HUES6 (cell line): ENCODE measurements at regions not wholly inside any gene's neighbourhood (a gene's known extent, or its start where the extent isn't known, plus 50 kb on each side); places are given as distances from the start of the nearest gene placed in this dataset.

ENCODE experiments used
- H3K27ac ChIP-seq: 2 replicates; pipeline ENCODE4 v1.7.0; 2013; ENCODE audit warnings: low read depth, mild to moderate bottlenecking, low read length, inconsistent platforms
- H3K27me3 ChIP-seq: 2 replicates; pipeline ENCODE4 v1.6.1; 2013; ENCODE audit warnings: low read length; ENCODE audit not compliant: control insufficient read depth, insufficient read depth
- H3K36me3 ChIP-seq: 2 replicates; pipeline ENCODE4 v1.6.1; 2013; ENCODE audit warnings: low read length; ENCODE audit not compliant: control insufficient read depth, insufficient read depth
- H3K4me1 ChIP-seq: 2 replicates; pipeline ENCODE4 v1.6.1; 2013; ENCODE audit warnings: low read length; ENCODE audit not compliant: control insufficient read depth, insufficient read depth
- H3K4me3 ChIP-seq: 2 replicates; pipeline ENCODE4 v1.5.1; 2013; ENCODE audit warnings: low read depth, low read length
- H3K9ac ChIP-seq: one replicate; pipeline ENCODE4 v1.6.1; 2013; ENCODE audit warnings: mild to moderate bottlenecking, low read length
- H3K9me3 ChIP-seq: 2 replicates; pipeline ENCODE4 v1.6.1; 2013; ENCODE audit warnings: low read depth, low read length; ENCODE audit not compliant: control insufficient read depth, insufficient read depth

DNA sequence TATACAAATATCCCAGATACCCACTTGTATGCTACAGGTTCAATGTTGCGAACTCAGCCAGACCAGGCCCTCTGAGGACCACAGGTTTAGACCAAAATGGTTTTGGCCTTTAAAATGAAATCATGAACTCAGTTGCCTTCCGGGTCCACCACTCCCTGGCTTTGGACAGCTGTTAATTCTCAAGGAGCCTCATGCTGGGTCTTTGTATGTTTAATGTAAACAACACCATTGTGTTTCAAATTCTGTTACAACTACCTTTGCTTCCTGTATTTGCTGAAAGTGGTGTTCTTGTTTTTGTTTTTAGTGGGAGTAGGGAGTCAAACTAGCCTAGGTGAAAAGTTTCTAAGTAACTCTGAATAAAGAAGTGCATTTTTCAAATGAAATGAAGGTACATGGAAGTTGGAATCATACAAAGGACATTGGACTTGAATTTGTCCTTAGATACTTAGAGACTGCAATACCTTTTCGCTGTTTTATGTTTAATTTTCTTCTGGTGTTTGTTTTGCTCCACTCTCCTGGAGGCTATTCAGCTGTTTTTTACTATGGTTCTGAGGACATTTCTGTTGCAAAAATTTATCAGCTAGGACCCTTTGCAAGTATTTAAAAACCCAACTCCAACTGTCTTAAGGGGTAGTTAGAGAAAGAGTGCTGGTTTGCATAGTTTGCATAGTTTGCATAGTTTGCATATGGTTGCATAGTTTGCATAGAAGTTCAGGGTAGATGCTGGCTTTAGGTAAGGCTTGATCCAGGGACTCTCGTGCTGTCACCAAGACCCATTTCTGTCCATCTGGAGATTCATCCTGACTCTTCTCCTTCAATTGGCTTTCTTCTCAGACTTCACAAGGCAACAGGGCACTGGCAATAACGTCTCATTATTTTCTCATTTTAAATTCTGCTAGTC lies 70.1 kb downstream of the MID1IP1 start:
- Histone ChIP-seq H3K9me3 (no peaks in the 10 kb centered on the region), H3K27ac (peak overlapping the region; percentile 87), H3K9ac (peak overlapping the region; percentile 80), H3K27me3 (no peaks in the 10 kb centered on the region), H3K36me3 (no peaks in the 10 kb centered on the region), H3K4me1 (peaks cover 49% of the 10 kb centered on the region), H3K4me3 (peak overlapping the region; percentile 37)

DNA sequence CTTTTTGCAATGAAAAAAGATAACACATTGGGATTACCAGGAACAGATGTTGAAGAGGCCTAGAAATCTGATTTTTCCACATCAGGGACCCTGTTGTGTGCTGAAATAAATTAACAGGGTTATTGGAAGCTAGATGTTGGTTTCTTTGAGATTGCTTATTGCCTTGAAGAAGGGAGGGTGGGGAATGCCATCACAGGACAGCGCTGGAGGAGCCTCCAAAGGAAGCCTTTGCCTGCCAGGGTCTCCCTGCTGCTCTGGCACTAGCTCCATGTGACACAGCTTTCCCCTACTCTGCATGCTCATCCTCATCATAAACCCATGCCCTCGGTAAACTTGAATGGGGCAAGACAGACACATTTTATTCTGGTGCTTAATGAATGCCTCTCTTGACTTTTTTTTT lies 76.1 kb downstream of the MID1IP1 start:
- Histone ChIP-seq H3K36me3 (no peaks in the 10 kb centered on the region), H3K9me3 (0 out of 2 replicates have a peak, but pooled peaks cover 4% of the 10 kb centered on the region), H3K9ac (no peak overlapping the region), H3K4me3 (no peak overlapping the region), H3K27ac (no peak overlapping the region), H3K4me1 (peaks cover 6% of the 10 kb centered on the region), H3K27me3 (no peaks in the 10 kb centered on the region)

DNA sequence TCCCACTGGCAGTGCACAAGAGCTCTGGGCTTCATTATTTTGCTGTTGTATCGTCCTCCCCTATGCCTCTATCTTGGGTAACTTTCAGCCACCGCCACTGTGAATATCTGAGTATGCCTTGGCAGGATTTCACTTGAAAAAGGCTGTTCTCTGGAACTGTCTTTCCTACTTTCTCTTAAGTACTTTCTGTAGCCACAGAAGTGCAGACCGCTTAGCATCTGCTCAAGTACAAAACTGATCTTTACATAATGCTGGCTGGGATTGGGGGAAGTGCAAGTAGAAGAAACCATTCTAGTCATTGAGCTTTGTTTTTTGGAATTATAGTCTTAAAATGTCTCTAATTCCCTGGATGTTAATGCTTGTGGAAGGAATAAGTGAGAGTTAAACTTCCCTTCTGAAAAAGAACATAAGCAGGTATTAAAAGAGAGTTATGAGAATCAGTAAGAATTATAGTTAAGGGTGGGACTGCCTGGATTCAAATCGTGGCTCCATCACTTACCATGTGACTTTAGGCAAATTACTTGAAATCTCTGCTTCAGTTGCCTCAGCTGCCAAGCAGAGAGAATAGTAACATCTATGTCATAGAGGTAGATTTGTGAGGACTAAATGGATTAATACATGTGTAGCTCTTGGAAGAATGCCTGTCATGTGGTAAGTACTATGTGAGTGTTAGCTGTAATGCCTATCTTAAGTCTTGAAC lies 77.5 kb downstream of the MID1IP1 start:
- Histone ChIP-seq H3K9me3 (0 out of 2 replicates have a peak, but pooled peaks cover 4% of the 10 kb centered on the region), H3K9ac (no peak overlapping the region), H3K27ac (no peak overlapping the region), H3K4me1 (no peaks in the 10 kb centered on the region; the same call in 1 of the 2 replicates), H3K4me3 (no peak overlapping the region), H3K27me3 (no peaks in the 10 kb centered on the region), H3K36me3 (no peaks in the 10 kb centered on the region)

DNA sequence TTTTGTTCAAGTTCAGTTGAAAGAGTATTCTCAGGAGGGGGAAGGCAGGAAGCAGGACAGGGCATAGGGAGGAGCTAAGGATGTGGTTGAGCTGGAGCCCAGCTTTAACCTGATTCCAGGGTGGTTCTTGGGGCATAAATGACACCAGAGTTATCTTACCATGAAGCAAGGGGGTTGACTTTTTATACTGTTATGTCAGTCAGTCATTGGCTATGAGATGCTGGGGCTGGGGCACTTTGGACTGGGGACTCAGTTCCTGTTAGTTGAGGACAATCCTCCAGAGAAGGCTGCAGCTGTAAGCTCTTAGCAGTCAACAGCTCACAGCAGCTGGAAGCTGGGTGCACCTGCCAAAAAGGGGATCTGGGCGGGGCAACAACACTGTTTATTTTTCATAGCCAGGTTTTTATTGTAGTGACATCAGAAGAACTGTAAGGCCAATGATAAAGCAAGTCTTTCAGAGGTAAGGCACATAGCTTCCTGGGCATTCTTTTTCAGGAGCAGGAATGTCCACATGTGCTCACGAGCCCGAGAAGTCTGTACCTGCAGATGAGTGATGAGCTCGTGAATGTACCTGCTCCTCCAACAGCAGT lies 78.5 kb downstream of the MID1IP1 start:
- Histone ChIP-seq H3K27ac (no peak overlapping the region), H3K9ac (no peak overlapping the region), H3K36me3 (no peaks in the 10 kb centered on the region), H3K9me3 (0 out of 2 replicates have a peak, but pooled peaks cover 4% of the 10 kb centered on the region), H3K4me3 (no peak overlapping the region), H3K4me1 (no peaks in the 10 kb centered on the region), H3K27me3 (no peaks in the 10 kb centered on the region)

DNA sequence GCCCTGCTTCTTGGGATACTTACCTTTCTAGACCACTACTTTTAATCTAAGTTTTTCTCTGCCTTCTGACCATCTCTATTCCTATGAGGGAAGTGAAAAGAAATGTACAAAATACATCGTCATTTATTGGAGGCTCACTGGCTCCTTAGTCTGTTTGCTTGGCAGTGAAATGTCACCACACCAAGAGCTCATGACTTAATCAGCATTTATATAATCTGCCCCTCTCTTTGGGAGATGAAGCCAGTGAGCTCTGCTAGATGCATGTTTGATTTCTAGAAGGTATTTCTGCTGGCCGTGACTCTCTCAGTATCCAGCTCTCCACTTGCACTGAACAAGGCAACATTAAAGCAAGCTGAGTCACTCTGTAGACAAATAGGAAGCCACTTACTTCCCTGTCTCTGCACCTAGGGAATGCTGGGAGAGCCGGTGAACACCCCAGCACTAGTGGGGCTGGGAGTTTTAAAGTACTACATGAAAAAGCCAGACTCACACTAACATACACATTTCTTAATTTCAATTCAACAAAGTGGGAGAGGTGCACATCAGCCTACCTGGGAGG lies 79.1 kb downstream of the MID1IP1 start:
- Histone ChIP-seq H3K36me3 (no peaks in the 10 kb centered on the region), H3K27me3 (no peaks in the 10 kb centered on the region), H3K4me3 (no peak overlapping the region), H3K9me3 (0 out of 2 replicates have a peak, but pooled peaks cover 4% of the 10 kb centered on the region), H3K27ac (no peak overlapping the region), H3K4me1 (no peaks in the 10 kb centered on the region), H3K9ac (no peak overlapping the region)

DNA sequence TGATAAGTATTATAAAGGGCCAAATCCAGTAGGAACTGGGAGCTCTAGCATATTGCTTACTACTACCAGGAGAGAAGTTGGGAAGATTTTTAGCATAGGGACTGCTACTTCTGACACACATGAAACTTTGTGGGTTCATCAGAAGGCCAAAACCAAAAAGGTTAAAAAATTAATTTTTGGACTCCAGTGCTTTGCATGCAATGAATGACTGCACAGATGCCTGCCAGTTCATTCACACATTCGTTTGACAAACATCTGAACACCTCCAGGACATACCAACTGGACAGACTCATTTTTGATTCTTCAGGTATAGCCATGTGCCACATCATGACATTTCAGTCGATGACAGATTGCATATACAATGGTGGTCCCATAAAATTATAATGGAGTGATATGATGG lies 79.8 kb downstream of the MID1IP1 start:
- Histone ChIP-seq H3K27ac (no peak overlapping the region), H3K27me3 (no peaks in the 10 kb centered on the region), H3K4me1 (no peaks in the 10 kb centered on the region), H3K36me3 (no peaks in the 10 kb centered on the region), H3K4me3 (no peak overlapping the region), H3K9ac (no peak overlapping the region), H3K9me3 (0 out of 2 replicates have a peak, but pooled peaks cover 4% of the 10 kb centered on the region)

DNA sequence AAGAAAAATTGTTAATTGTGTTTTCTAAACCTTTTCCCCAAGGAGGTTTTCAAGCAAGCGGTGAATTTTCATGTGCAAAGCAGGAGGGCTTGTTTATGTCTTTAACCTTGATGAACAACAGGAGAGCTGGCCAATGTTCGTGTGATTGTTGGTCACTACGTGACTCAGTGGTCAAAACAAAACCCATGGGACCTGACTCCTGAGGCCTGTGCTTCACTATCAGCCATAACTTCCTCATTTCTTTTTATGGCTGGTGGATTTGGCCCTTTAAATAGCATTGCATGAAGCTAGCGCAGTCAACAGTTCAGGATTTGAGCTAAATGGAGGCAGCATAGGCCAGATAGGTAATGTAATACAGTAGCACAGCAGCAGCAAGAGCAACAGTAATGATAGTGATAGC lies 80.5 kb downstream of the MID1IP1 start:
- Histone ChIP-seq H3K27me3 (no peaks in the 10 kb centered on the region), H3K9ac (no peak overlapping the region), H3K36me3 (no peaks in the 10 kb centered on the region), H3K4me1 (no peaks in the 10 kb centered on the region), H3K27ac (no peak overlapping the region), H3K9me3 (0 out of 2 replicates have a peak, but pooled peaks cover 4% of the 10 kb centered on the region), H3K4me3 (no peak overlapping the region)

DNA sequence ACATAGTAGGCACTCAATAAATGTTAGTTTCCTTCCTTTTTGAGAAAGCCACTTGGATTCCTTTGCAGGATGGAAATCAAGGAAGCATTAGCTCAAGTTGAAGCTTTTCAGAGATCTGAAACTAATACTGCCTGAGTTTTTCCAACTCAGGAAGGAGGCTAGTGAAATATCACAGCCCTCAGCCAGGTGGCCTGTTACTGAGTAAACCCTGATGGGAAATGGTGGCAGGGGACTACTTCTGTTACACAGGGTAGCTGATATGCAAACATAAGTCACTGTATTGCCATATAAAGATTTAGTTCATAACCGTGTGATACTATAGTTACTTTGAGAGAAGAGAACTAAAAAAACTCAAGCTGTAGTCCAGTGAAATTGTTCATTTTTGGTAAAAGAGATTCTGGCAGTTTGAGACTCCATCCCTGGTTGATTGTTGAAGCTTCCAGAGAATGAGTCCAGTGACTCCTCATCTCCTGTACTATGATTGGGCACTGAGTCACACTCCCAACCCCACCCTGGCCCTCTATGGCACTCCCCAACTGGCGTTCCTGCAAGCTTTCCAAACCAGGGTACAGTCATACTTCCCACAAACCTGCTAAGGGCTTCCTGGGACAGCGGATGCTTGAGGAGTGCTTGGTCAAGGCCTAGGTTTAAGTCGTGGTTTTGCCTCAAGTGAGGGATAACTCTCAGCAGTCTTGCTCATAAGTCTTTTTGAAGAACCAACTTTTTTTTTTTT lies 81.8 kb downstream of the MID1IP1 start:
- H3K36me3 ChIP-seq: no peaks in the 10 kb centered on the region
- 0 out of 2 replicates have a peak, but pooled peaks cover 4% of the 10 kb centered on the region for H3K9me3 ChIP-seq
- H3K27ac ChIP-seq: no peak overlapping the region
- H3K9ac ChIP-seq: no peak overlapping the region
- H3K27me3 ChIP-seq: no peaks in the 10 kb centered on the region
- H3K4me1 ChIP-seq: no peaks in the 10 kb centered on the region
- H3K4me3 ChIP-seq: no peak overlapping the region

DNA sequence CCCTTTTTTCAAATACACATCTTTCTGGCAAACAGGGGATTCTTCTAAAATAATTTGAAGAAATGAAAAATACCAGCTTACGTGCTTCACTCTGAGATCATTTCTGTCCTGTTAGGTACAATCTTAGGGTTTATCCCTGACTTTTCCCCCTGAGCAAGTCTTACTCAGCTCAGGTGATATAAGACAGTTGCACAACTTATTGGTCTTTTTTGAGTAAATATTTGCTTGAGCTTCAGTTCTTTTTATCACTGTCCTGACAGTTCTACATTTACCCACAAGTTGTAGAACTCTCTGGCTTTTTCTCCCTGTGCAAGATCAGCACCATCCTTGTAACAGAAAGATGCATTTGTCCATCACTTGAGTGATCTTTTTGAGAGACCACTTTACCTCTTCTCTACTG lies 84.9 kb downstream of the MID1IP1 start:
- no peaks in the 10 kb centered on the region for H3K9me3 ChIP-seq
- no peaks in the 10 kb centered on the region for H3K27me3 ChIP-seq
- H3K4me1 ChIP-seq: no peaks in the 10 kb centered on the region
- no peak overlapping the region for H3K9ac ChIP-seq
- H3K36me3 ChIP-seq: no peaks in the 10 kb centered on the region
- H3K27ac ChIP-seq: no peak overlapping the region
- no peak overlapping the region for H3K4me3 ChIP-seq

DNA sequence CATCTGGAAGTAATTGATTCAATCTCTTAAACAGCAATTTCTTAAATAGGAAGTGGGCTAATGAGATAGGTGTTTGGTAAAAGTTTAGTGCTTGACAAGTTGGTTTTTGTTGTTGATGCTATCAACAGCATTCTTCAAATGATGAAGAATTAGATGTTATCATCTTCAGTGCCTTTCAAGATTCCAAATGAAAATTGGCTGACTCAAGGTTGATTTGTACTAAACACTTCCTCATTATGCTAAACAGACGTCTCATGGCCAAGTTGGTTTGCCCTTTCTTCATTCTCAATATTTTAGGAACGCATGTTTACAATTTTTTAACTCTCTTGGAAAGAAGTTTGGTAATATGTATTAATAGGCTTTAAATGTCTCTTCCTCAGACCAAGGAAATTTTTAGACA lies 86.0 kb downstream of the MID1IP1 start:
- Histone ChIP-seq H3K27ac (no peak overlapping the region), H3K36me3 (no peaks in the 10 kb centered on the region), H3K27me3 (no peaks in the 10 kb centered on the region), H3K9me3 (no peaks in the 10 kb centered on the region), H3K9ac (no peak overlapping the region), H3K4me3 (no peak overlapping the region), H3K4me1 (peaks cover 9% of the 10 kb centered on the region)
